OCI-LY1 (cell line): ENCODE measurements at regions not wholly inside any gene's neighbourhood (a gene's known extent, or its start where the extent isn't known, plus 50 kb on each side); places are given as distances from the start of the nearest gene placed in this dataset.

Experiments used
- EZH2 ChIP-seq: fragments of 200-600 bp; sonication (generic), shearing (Covaris generic); IDR thresholded peaks from 2 replicates; pipeline ENCODE4 v1.8.0; 2017; ENCODE audit warnings: borderline replicate concordance, mixed run types, mild to moderate bottlenecking, antibody characterized with exemption, low read length, moderate library complexity, mixed read lengths
- TF ChIP-seq, protein P1 (sequence below): fragments of 200-600 bp; sonication (generic), shearing (Covaris generic); IDR thresholded peaks from 2 replicates; pipeline ENCODE4 v1.5.1; 2017; ENCODE audit warnings: mild to moderate bottlenecking, antibody characterized with exemption, low read length, moderate library complexity, mixed read lengths

DNA sequence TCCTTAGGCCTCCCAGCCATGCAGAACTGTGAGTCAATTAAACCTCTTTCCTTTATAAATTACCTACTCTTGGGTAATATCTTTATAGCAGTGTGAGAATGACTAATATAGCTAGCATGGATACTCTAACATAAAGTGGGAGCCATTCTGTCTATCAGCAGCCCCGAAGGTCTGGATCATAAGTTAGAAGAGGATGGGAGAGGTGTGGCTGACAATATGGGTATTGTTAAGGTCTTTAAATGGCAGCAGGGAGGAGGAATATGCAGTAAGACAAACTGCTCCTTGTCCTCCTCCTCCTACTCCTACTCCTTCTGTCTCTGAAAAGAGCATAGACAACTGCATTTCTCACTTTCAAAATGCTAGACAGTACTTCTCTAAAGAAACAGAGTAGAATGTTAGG, 214.0 kb upstream of the C1orf87 start:
- TF ChIP-seq, protein P1, sequence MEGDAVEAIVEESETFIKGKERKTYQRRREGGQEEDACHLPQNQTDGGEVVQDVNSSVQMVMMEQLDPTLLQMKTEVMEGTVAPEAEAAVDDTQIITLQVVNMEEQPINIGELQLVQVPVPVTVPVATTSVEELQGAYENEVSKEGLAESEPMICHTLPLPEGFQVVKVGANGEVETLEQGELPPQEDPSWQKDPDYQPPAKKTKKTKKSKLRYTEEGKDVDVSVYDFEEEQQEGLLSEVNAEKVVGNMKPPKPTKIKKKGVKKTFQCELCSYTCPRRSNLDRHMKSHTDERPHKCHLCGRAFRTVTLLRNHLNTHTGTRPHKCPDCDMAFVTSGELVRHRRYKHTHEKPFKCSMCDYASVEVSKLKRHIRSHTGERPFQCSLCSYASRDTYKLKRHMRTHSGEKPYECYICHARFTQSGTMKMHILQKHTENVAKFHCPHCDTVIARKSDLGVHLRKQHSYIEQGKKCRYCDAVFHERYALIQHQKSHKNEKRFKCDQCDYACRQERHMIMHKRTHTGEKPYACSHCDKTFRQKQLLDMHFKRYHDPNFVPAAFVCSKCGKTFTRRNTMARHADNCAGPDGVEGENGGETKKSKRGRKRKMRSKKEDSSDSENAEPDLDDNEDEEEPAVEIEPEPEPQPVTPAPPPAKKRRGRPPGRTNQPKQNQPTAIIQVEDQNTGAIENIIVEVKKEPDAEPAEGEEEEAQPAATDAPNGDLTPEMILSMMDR, result no peak
- no peak for TF ChIP-seq EZH2
